ENCODE measurements at regions not wholly inside any gene's neighbourhood (a gene's known extent, or its start where the extent isn't known, plus 50 kb on each side); places are given as distances from the start of the nearest gene placed in this dataset.

DNA sequence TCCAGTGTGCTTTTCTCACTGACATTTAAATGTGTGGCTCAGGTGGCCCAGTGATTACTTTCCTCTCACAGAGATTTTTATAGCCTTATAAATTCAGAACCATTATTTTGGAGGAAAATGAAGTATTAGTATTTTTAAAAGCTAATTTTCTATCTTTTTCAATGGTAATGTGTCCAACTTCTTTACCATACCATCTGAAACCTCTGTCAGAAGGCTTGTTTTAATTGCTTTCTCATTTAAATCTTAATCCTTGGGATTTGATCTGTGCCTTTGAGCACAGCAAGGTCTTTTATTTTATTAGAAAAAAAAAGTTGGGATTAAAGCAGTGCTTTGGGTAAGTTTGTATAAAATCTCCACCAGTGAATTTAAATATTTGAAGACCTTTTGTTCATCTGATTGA, 452.3 kb upstream of the RAG2 start:
- Mint-ChIP-seq H3K4me1 (ENCODE audit: unreplicated experiment) (no peaks in the 10 kb centered on the region), H3K27me3 (ENCODE audit: unreplicated experiment) (no peaks in the 10 kb centered on the region), H3K27ac (ENCODE audit: unreplicated experiment) (no peak overlapping the region), H3K9me3 (ENCODE audit: unreplicated experiment) (peaks cover 6% of the 10 kb centered on the region), H3K4me3 (ENCODE audit: unreplicated experiment) (no peak overlapping the region), H3K36me3 (ENCODE audit: low read depth, unreplicated experiment) (no peaks in the 10 kb centered on the region)
- TF ChIP-seq, protein P1, sequence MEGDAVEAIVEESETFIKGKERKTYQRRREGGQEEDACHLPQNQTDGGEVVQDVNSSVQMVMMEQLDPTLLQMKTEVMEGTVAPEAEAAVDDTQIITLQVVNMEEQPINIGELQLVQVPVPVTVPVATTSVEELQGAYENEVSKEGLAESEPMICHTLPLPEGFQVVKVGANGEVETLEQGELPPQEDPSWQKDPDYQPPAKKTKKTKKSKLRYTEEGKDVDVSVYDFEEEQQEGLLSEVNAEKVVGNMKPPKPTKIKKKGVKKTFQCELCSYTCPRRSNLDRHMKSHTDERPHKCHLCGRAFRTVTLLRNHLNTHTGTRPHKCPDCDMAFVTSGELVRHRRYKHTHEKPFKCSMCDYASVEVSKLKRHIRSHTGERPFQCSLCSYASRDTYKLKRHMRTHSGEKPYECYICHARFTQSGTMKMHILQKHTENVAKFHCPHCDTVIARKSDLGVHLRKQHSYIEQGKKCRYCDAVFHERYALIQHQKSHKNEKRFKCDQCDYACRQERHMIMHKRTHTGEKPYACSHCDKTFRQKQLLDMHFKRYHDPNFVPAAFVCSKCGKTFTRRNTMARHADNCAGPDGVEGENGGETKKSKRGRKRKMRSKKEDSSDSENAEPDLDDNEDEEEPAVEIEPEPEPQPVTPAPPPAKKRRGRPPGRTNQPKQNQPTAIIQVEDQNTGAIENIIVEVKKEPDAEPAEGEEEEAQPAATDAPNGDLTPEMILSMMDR (IDR thresholded peaks at IDR 0.05; ENCODE audit: unreplicated experiment): no peak
- DNase-seq (ENCODE audit: low spot score): no peak

GRCh38 chr11:37040921-37041320, 442.9 kb upstream of the RAG2 start:
- no peak overlapping the region for H3K4me3 Mint-ChIP-seq (ENCODE audit: unreplicated experiment)
- no peak for DNase-seq (ENCODE audit: low spot score)
- H3K36me3 Mint-ChIP-seq (ENCODE audit: low read depth, unreplicated experiment): no peaks in the 10 kb centered on the region
- H3K27ac Mint-ChIP-seq (ENCODE audit: unreplicated experiment): no peak overlapping the region
- TF ChIP-seq, protein P1 (IDR thresholded peaks at IDR 0.05; ENCODE audit: unreplicated experiment): no peak
- H3K9me3 Mint-ChIP-seq (ENCODE audit: unreplicated experiment): peaks cover 8% of the 10 kb centered on the region
- H3K27me3 Mint-ChIP-seq (ENCODE audit: unreplicated experiment): peaks cover 2% of the 10 kb centered on the region
- no peaks in the 10 kb centered on the region for H3K4me1 Mint-ChIP-seq (ENCODE audit: unreplicated experiment)

DNA sequence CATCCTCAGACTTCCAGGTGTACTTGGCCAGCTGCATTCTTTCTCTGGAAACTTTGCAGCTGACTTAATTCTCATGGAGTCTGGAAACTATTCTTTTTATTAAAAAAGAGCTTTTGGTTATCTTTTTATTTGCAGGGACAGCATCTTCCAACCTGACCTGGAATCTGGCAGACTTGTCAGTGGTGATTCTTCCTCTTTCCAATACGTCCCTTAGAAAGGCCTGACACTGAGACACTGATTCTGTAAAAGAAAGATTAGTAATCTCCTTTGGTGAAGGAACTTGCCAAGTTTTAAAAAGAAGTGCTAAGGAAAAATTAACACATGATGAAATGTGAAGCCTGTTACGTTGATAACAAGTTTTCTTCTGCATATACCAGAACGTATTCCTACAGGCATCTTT, 440.9 kb upstream of the RAG2 start:
- no peak overlapping the region for H3K4me3 Mint-ChIP-seq (ENCODE audit: unreplicated experiment)
- DNase-seq (ENCODE audit: low spot score): no peak
- no peaks in the 10 kb centered on the region for H3K4me1 Mint-ChIP-seq (ENCODE audit: unreplicated experiment)
- H3K27ac Mint-ChIP-seq (ENCODE audit: unreplicated experiment): no peak overlapping the region
- peaks cover 2% of the 10 kb centered on the region for H3K27me3 Mint-ChIP-seq (ENCODE audit: unreplicated experiment)
- H3K9me3 Mint-ChIP-seq (ENCODE audit: unreplicated experiment): no peaks in the 10 kb centered on the region
- TF ChIP-seq, protein P1 (IDR thresholded peaks at IDR 0.05; ENCODE audit: unreplicated experiment): no peak
- H3K36me3 Mint-ChIP-seq (ENCODE audit: low read depth, unreplicated experiment): no peaks in the 10 kb centered on the region

- H3K9me3 Mint-ChIP-seq (ENCODE audit: unreplicated experiment): peaks cover 10% of the 10 kb centered on the region
- no peak overlapping the region for H3K4me3 Mint-ChIP-seq (ENCODE audit: unreplicated experiment)
- H3K27me3 Mint-ChIP-seq (ENCODE audit: unreplicated experiment): no peaks in the 10 kb centered on the region
- H3K36me3 Mint-ChIP-seq (ENCODE audit: low read depth, unreplicated experiment): no peaks in the 10 kb centered on the region
- TF ChIP-seq, protein P1 (IDR thresholded peaks at IDR 0.05; ENCODE audit: unreplicated experiment): no peak
- no peak overlapping the region for H3K27ac Mint-ChIP-seq (ENCODE audit: unreplicated experiment)
- H3K4me1 Mint-ChIP-seq (ENCODE audit: unreplicated experiment): no peaks in the 10 kb centered on the region
- no peak for DNase-seq (ENCODE audit: low spot score)
Measured at GRCh38 chr11:37026741-37027140, 428.7 kb upstream of the RAG2 start.

- H3K4me3 Mint-ChIP-seq (ENCODE audit: unreplicated experiment): no peak overlapping the region
Measured at GRCh38 chr11:37026326-37026725, 428.3 kb upstream of the RAG2 start.

More at GRCh38 chr11:37026326-37026725, 428.3 kb upstream of the RAG2 start:
- no peaks in the 10 kb centered on the region for H3K36me3 Mint-ChIP-seq (ENCODE audit: low read depth, unreplicated experiment)
- TF ChIP-seq, protein P1 (IDR thresholded peaks at IDR 0.05; ENCODE audit: unreplicated experiment): no peak
- H3K27ac Mint-ChIP-seq (ENCODE audit: unreplicated experiment): no peak overlapping the region
- H3K4me1 Mint-ChIP-seq (ENCODE audit: unreplicated experiment): no peaks in the 10 kb centered on the region
- no peak for DNase-seq (ENCODE audit: low spot score)
- no peaks in the 10 kb centered on the region for H3K27me3 Mint-ChIP-seq (ENCODE audit: unreplicated experiment)
- peaks cover 10% of the 10 kb centered on the region for H3K9me3 Mint-ChIP-seq (ENCODE audit: unreplicated experiment)
